OCI-LY7 (cell line): ENCODE measurements at regions not wholly inside any gene's neighbourhood (a gene's known extent, or its start where the extent isn't known, plus 50 kb on each side); places are given as distances from the start of the nearest gene placed in this dataset.

Experiments used
- BruUV-seq: library from RNA; stranded (reverse); fragments of 400-500 nt; replicated peaks from 2 replicates; lab custom pipeline; 2021; lab: Mats Ljungman, UMichigan
- CTCF ChIA-PET: fragments of 300-600 bp; sonication (Branson Sonifier 250); formaldehyde crosslinking; loops from one replicate; lab custom pipeline; 2022; ENCODE audit warnings: antibody characterized with exemption; ENCODE audit not compliant: unreplicated experiment; lab: Charles Lee
- POLR2A ChIA-PET: fragments of 300-600 bp; sonication (Branson Sonifier 250); formaldehyde crosslinking; loops from one replicate; lab custom pipeline; 2022; ENCODE audit warnings: antibody characterized with exemption; lab: Charles Lee
- DNase-seq: peaks from one replicate; pipeline ENCODE4 v3.0.0-alpha.2; 2015; ENCODE audit warnings: low spot score
- H2AFZ ChIP-seq: fragments of 200-600 bp; sonication (generic), shearing (Covaris generic); 2 replicates; pipeline ENCODE4 v1.6.1; 2014; ENCODE audit warnings: mild to moderate bottlenecking, antibody characterized with exemption, low read length, moderate library complexity
- H3K27ac ChIP-seq: fragments of 200-600 bp; sonication (generic); 2 replicates; pipeline ENCODE4 v1.5.1; 2014; ENCODE audit warnings: mixed run types, low read depth, mild to moderate bottlenecking, moderate library complexity, low read length, inconsistent platforms; ENCODE audit not compliant: poor library complexity, severe bottlenecking
- H3K36me3 ChIP-seq: fragments of 200-600 bp; sonication (generic); 2 replicates; pipeline ENCODE4 v1.6.1; 2014; ENCODE audit warnings: mild to moderate bottlenecking, antibody characterized with exemption, low read length, moderate library complexity, mixed read lengths; ENCODE audit not compliant: insufficient read depth
- H3K4me1 ChIP-seq: fragments of 200-600 bp; sonication (generic); 2 replicates; pipeline ENCODE4 v1.5.1; 2014; ENCODE audit warnings: mild to moderate bottlenecking, low read length; ENCODE audit not compliant: insufficient read depth, poor library complexity, severe bottlenecking
- H3K4me2 ChIP-seq: fragments of 200-600 bp; sonication (generic); 2 replicates; pipeline ENCODE4 v1.6.1; 2014; ENCODE audit warnings: mild to moderate bottlenecking, low read length
- H3K4me3 ChIP-seq: fragments of 200-600 bp; sonication (generic); 2 replicates; pipeline ENCODE4 v1.5.1; 2014; ENCODE audit warnings: mild to moderate bottlenecking, low read depth, low read length; ENCODE audit not compliant: poor library complexity, severe bottlenecking
- H3K79me2 ChIP-seq: fragments of 200-600 bp; sonication (generic); 2 replicates; pipeline ENCODE4 v1.6.1; 2016; ENCODE audit warnings: low read depth, mild to moderate bottlenecking, low read length, moderate library complexity, mixed read lengths; ENCODE audit not compliant: insufficient read depth
- H3K9me2 ChIP-seq: fragments of 200-600 bp; sonication (generic); 2 replicates; pipeline ENCODE4 v1.6.1; 2016; ENCODE audit warnings: mild to moderate bottlenecking, low read length, mixed read lengths; ENCODE audit not compliant: insufficient read depth
- H3K9me3 ChIP-seq: fragments of 200-600 bp; sonication (generic); 2 replicates; pipeline ENCODE4 v1.6.1; 2014; ENCODE audit warnings: mild to moderate bottlenecking, mixed run types, low read length, mixed read lengths
- H4K20me1 ChIP-seq: fragments of 200-600 bp; sonication (generic); 2 replicates; pipeline ENCODE4 v1.6.1; 2014; ENCODE audit warnings: mild to moderate bottlenecking, antibody characterized with exemption, low read length, moderate library complexity, mixed read lengths; ENCODE audit not compliant: insufficient read depth
- CTCF ChIP-seq: fragments of 200-600 bp; sonication (generic); conservative IDR thresholded peaks from 2 replicates; pipeline ENCODE4 v1.5.1; 2014; ENCODE audit warnings: mild to moderate bottlenecking, antibody characterized with exemption, low read length, moderate library complexity, mixed read lengths
- EZH2phosphoT487 ChIP-seq: fragments of 200-600 bp; sonication (generic); IDR thresholded peaks from 2 replicates; pipeline ENCODE4 v1.6.1; 2018; ENCODE audit warnings: low read depth, borderline replicate concordance, mild to moderate bottlenecking, mixed run types, antibody characterized with exemption, low read length, moderate library complexity, mixed read lengths
- intact Hi-C: fragments of 100-400 bp; cut with micrococcal nuclease; formaldehyde crosslinking; loops from one replicate; pipeline ENCODE4 v1.10.0; 2022; ENCODE audit not compliant: unreplicated experiment

GRCh38 chr5:135629666-135630065, 50.9 kb upstream of the CXCL14 start:
- DNase-seq: no peak
- H3K4me1 ChIP-seq: no peaks in the 10 kb centered on the region
- no peak overlapping the region for H3K27ac ChIP-seq
- H3K79me2 ChIP-seq: no peaks in the 10 kb centered on the region
- no peaks in the 10 kb centered on the region for H4K20me1 ChIP-seq
- no peak overlapping the region for H3K4me3 ChIP-seq
- BruUV-seq: no TSS peak
- no peaks in the 10 kb centered on the region for H3K9me2 ChIP-seq
- ChIA-PET POLR2A (no interaction called here), CTCF (no interaction called here)
- no peak overlapping the region for H3K4me2 ChIP-seq
- no peak overlapping the region for H2AFZ ChIP-seq
- intact Hi-C loops: no loop called here
- TF ChIP-seq EZH2phosphoT487: no peak
- TF ChIP-seq CTCF: no peak
- no peaks in the 10 kb centered on the region for H3K9me3 ChIP-seq
- H3K36me3 ChIP-seq: no peaks in the 10 kb centered on the region

- Histone ChIP-seq H3K9me2 (no peaks in the 10 kb centered on the region), H3K4me2 (no peak overlapping the region), H4K20me1 (no peaks in the 10 kb centered on the region), H3K9me3 (no peaks in the 10 kb centered on the region), H2AFZ (no peak overlapping the region), H3K36me3 (no peaks in the 10 kb centered on the region), H3K4me3 (no peak overlapping the region), H3K27ac (no peak overlapping the region), H3K79me2 (no peaks in the 10 kb centered on the region), H3K4me1 (no peaks in the 10 kb centered on the region)
- BruUV-seq: no TSS peak
- intact Hi-C loops: no loop called here
- POLR2A ChIA-PET: no interaction called here
- CTCF ChIA-PET: no interaction called here
- TF ChIP-seq EZH2phosphoT487 (no peak), CTCF (no peak)
- DNase-seq: no peak
Observed at GRCh38 chr5:135628771-135629563, 50.2 kb upstream of the CXCL14 start.
